NCI-H2029 treated with DMSO at 0.1 percent for 48 hours (cell line): ENCODE measurements at regions not wholly inside any gene's neighbourhood (a gene's known extent, or its start where the extent isn't known, plus 50 kb on each side); places are given as distances from the start of the nearest gene placed in this dataset.

Experiments
- DNase-seq: peaks from one replicate; lab custom pipeline; 2025; lab: John Stamatoyannopoulos, UW

DNA sequence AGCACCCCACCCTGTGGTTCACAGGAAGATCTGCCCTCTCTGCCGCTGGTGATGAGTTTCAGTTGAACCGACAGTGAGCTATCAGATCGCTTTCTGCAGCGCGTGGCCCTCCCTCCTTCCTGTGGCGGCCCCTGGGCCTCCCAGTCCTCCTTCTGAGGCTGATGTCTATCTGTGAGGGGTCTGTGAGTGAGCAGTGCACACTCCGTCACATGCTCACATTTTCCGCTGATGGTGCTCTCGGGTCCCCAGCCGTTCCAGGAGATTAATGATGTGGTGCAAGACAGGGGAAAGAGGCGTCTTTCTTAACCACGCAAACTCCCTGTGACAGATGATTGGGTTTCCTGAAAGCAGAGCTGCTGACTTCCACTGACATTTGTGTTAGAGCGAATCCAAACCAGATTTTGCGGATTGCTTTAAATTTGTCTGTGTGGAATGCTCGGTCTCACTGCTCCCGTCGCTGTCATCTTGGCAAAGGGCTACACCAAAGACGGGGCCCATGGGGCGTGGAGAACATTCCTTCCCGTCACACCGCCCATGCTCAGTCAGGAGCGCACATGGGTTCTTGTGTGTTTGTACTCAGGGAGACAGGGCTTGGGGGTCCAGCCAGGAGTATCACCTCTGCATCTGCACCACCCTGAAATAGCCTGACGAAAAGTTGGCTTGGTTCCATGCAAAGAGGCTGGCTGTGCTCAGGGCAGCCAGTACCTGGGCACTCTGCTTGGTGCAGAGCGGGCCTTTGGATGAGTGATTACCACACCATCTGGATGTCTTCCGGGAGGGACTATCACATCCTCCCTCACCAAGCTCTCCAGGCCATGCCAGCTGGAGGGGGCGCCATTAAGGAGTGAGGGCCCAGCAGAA, 154.7 kb upstream of the HS6ST1 start:
- no peak for DNase-seq

DNA sequence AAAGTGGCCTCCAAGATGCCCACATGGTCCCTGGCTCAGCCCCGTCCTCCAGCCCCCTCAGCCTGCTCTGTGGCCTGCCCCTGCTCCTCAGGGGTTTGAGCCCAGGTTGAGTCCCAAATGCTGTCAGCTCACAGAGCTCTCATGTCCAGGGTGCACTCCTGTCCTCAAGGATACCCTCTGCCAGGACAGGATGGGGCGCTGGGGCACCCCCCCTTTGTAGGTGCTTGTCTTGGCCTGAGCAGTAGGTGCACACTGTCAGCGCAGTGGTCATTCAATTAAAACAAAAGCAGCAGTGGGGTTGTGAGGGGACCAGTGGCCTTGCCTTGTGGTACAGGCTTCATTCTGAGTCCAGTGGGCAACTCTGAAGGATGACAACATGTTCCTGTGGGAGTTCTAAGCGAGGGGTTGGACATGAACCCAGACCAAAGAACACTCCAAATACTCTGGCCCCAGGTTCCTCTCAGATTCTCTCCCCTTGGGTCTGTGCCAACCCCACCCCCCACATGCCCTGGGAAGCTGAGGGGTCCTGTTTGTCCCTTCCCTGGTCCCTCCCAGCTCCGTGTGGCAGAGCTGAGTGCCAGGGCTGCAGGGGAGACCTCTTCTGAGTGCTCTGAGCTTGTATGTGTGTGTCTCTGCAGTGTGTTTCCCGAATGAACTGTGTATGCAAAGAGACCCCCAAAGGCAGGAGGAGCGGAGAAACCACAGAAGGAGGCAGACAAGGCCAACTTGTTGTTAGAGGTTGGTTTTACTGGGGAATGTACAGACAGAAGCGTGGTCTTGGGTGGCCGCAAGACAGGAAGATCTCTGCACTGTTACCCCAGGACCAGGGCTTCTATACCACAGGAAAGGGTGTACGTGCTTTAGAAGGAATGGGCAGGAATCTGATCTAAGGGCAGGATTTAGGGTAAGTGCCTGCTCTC, 155.6 kb upstream of the HS6ST1 start:
- no peak for DNase-seq

DNA sequence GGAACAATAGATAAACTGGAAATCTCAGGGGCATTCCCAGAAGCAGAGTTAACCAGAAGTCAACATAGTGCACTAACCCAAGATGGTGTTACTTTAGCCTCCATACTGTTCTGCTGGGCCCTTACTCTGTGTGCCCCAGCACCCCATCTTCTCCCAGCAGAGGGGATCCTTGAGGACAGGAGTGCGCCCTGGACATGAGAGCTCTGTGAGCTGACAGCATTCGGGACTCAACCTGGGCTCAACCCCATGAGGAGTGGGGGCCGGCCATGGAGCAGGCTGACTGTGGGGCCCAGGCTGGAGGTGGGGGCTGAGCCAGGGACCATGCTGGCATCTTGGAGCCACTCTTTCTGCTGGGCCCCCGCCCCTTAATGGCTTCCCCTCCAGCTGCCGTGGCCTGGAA, 156.3 kb upstream of the HS6ST1 start:
- no peak for DNase-seq

DNA sequence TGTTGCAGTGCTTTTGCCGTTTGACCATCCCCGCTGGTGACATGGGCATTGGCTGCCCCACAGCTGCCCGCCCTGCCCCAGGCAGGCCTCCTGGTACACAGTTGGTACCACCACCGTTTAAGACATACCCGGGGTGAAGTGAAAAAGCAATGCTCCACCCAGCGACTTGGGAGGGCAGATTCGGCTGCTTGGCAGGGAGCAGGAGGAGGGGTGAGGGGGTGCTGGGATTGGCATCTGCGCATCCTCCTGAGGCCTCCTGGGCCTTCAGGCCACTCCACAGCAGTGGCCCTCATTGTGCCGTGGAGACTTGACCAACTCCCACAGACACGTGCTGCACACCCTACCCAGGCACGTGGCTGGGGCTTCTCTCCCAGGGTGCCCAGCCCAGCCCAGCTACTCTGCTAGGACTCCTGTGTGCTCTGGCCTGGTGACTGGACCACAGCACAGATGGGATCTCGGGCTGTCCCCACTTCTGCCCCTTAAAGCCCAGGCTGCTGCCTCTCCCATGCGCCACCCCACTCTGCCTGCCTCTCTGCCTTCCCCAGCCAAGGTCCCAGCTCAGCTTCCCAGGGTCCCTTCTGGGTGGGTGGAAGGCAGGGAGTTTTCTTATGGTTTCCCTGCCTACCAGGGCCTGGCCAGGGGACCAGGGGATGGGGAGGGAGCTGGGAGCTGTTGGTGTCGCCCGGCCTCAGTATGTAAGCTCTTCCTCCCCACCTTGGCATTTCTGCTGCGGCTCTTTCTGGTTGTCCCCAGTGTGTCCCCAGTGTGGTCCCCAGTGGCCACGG, 157.0 kb upstream of the HS6ST1 start:
- no peak for DNase-seq

DNA sequence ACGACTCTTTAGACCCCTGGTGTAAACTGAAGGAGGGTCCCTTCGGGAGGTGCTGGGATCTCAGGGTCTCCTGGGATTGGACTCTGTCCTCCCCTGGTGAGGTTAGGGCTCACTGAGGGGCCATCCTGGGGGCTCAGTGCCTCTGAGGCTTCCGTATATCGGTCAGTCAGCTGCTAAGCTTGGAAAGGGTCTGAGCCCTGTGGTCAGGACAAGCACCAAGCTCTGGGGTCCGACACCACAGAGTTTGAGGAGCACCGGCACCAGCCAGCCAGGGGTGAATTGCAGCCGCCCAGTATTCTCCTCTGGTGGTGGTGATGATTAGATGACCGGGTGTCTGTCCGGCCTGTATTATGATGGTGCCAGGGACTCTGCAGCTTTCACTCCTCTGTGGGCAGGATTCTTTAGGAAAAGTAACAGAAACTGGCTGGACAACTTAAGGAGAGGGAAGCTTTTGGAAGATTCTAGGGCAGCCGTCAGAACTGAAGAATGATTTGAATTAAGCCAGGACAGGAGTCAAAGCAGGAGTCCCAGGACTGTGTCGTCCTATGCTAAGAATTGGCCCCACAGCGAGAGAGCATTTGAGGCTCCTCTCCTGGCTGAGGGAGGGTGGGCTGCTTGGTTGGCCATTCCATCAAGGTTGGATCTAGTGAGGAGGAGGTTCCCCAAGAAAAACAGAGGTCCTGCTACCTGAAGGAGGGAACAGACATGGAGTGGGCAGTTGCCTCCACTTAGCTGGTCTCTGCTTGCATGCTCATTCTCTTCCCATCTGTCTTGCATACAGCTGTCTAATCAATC, 158.6 kb upstream of the HS6ST1 start:
- DNase-seq = no peak

DNA sequence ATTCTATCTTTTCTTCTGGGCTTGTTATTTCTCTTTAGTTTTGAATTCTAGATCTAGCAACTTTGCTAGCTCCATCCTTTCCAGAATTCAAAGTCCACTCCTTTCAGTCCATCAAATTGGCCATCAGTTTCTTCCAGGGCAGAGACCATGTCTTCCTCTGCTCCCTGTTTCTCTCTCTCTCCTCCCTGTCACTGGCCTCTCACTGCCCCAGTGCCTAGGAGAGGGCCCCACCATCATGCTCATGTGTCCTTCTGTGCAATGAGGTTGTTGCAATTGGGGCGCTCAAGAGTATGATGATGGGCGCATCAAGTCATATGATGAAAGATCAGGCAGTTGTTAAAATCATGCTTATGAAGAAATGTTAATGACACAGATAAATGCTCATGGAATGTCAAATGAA, 159.2 kb upstream of the HS6ST1 start:
- DNase-seq = no peak

DNA sequence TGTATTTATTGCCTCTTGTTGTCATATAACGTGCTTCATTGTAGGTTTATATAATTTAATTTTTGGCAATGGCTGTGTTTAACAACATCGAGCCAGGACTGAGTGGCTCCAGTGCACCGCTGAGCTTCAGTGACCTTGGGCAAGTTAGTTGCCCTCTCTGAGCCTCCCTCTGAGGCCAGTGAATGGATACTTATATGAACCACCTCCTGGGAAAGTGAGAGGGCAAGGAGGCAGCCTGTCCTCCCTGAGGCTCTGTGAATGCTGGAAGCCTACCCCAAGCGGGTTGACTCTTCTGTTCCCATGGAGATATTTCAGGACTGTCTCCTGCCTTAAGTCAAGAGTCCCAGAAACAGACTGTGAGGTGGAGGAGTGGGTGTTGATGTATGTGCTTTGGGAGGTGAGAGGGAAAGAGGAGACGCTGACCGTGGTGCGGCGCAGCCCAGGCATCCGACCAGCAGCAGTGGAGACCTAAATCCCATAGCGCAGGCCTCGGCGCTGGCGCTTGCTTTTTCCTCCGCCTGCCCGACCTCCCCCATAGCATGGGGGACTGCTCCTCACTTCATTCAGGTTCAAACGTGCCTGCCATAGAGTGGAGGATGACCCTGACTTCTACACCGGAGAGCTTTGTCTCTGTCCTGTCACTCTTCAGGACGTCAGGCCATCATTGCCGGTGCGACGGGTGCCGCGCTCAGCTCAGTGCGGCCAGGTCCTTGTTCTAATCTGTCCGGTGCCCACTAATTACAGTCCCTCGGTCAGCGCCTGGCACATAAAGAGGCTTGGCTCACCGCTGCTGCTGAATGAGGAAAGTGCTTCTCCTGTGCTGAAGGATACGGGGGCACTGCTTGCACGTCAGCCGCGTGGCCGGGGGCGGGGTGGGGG, 167.3 kb upstream of the HS6ST1 start:
- no peak for DNase-seq

DNA sequence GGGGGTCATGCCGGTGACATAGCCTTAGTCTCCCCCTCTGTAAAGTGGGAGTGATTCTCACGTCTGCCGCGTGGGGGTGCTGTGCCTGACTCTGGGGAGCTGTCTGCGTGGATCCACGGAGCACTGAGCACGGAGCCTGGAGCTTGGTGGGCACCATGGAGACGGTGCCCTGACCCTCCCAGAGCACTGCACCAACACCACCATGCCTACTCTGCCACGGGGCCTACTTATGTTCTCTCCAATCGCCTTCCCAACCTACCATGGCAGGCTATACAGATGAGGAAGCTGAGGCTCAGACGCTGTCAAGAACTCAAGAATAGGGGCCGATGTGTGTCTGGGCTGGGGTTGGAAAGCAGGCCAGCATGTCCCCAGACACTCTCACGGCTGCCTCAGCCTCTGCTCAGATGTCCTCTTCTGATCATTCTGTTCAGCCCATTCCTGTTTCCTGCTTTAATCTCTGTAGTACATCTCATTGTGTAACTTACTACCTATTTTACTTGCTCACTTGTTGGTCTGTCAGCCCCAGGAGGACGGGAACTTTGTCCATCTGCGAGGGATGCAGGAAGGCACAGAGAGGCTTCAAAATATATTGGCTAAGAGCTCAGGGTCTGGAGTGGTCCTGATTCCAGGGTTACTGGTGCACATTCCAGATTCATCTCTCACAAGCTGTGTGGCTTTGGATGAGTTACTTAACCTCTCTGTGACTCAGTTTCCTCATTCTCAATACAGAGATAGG, 168.1 kb upstream of the HS6ST1 start:
- no peak for DNase-seq

DNA sequence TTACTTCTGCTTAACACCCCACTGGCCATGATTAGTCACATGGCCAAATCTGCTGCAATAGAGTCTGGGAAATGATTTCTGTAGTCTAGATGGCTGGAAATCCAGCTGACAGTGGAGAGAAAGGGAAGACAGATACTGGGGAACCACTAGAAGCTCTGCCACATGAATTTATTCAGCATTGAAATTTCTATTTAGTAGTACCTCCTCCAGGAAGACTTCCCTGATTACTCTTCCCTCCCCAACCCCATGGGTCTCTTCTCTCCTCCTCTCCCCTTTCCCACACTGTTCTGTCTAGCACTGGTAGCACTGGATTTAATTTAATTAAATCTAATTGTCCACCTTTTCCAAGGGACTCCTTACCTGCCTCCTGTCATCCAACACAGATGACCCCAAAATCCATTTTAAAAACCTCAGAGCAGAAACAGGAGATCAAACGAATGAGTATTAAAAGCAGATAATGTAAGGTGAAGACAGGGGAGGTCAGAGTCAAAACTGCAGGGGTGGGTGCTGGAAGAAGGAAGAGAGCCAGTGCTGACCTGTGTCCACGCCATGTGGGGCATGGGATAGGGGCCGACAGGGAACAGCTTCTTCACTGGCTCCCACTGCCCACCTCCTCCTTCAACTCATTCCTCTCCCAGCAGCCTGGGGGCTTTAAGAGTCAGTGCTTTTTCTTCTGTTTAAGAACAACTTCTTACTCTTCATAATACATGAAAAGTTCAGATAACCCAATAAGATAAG, 169.2 kb upstream of the HS6ST1 start:
- DNase-seq = no peak

DNA sequence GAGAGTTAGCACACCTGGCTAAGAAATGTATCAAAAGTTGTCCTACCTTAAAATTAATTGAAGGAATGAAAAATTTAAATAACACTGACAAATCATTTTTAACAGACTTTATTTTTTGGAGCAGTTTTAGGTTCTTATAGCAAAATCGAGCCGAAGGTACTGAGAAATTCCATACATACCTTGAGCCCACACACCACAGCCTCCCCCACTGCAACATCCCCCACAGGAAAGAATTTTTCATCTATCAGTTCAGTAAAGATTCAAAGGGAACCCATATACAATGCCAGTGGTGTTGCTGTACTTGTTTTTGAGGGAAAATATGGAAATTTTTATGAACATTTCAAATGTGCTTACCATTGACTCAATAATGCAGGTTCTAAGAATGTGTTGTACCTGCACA, 169.8 kb upstream of the HS6ST1 start:
- DNase-seq = no peak

DNA sequence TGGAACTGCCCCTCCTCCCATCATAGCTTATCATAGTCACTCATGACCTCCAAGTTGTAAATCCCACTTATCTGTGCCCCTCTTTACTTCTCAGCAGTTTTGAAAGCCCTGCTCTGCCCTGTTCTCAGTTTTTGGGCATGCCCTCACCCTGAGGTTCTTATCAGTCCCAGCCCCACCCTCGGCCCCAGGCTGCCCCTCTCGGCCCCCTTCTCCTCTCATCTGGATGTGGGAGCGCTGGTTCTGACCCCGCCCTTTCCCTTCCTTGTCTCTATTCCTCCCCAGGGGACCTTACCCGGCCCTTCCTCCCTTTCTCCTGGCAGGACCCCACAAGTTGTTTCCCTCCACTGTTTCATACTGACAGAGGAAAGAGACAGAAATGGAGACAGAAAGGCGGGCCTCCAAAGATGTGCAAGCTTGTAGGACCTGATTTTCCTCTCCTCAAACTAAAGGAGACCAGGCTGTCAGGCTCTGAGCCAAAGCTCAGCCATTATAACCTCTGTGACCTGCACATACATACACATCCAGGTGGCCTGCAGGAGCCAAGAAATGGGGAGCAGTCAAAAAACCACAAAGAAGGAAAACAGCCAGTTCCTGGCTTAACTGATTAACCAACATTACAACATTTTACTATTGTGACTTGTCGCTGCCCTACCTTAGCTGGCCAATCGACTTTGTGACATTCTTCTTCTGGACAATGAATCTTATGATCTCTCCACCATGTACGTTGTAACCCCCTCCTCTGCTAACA, 171.0 kb upstream of the HS6ST1 start:
- no peak for DNase-seq

DNA sequence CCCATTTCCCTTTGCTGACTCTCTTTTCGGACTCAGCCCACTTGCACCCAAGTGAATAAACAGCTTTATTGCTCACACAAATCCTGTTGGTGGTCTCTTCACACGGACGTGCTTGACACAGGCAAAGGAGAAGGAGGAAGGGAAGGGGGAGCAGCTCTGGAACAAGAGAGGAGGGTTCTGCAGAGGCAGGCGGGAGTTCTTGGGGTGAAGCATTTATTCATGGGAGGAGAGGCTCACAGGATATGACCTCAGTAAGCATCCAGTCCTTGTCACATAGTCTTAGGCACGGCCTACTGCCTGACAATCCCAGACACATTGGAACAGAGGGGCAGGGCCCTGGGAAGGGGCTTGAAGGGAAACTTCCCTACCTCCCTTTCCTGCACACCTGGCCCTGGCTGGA, 171.7 kb upstream of the HS6ST1 start:
- no peak for DNase-seq

DNA sequence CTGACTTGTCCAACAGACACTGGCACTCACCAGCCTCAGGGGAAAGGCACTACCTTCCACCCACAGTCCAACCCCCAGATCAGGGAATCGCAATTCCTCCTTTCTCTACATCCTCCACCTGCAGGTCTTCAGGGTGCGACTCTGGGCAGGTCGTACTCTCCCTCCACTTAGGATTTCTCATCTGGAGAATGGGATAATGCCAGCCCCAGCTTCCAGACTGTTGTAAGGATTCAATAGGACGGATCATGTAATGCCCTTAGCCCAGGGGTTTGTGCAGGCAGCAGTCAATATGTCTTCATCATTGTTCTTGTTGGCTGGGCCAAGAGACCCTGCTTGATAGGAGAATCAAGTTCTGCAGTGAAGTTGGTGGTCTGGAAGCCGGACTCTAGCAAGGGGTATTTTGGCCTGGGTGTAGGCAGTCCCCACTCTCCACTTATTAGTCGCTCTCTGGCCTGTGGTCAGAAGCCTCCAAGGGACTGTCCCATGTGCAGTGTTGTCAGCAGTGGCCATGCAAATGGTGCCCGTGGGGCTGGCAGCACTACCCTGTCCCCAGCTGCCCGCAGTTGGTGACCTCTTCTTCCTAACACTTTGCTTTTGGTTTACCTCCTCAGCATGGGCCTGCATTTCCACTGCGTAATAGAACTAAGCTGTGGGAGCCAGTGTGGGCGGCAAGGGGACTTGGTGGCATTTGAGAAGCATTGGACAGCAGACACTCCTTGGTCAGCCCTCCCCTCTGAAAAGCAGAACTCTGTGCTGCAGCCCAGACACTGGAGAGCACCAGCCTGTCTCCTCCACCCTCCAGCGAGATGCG, 172.4 kb upstream of the HS6ST1 start:
- DNase-seq = no peak

DNA sequence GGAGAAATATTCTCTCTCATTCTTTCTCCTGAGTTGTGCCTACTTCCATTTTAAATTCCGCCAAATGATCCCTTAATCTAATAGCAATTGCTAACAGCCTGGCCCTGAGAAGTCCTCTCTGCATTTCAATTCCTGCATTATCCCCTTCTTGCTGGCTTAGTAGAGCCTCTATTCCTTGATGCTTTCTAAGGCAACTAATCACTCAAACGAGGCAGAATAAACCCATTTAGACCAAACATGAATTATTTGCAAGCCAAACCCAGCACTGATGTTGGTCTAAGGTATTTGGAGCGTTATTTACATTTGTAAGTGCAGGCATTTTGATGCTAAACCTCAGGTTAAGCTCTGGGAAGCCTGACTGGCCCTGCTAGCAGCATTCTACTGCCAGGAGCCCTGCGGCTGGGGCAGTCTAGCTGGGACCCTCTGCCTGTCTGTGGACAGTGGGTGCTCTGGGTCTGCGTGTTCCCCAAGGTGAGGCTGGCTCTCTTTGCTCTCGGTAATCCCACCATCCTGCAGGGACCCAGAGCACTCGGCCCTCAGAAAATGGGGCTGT, 173.1 kb upstream of the HS6ST1 start:
- no peak for DNase-seq

DNA sequence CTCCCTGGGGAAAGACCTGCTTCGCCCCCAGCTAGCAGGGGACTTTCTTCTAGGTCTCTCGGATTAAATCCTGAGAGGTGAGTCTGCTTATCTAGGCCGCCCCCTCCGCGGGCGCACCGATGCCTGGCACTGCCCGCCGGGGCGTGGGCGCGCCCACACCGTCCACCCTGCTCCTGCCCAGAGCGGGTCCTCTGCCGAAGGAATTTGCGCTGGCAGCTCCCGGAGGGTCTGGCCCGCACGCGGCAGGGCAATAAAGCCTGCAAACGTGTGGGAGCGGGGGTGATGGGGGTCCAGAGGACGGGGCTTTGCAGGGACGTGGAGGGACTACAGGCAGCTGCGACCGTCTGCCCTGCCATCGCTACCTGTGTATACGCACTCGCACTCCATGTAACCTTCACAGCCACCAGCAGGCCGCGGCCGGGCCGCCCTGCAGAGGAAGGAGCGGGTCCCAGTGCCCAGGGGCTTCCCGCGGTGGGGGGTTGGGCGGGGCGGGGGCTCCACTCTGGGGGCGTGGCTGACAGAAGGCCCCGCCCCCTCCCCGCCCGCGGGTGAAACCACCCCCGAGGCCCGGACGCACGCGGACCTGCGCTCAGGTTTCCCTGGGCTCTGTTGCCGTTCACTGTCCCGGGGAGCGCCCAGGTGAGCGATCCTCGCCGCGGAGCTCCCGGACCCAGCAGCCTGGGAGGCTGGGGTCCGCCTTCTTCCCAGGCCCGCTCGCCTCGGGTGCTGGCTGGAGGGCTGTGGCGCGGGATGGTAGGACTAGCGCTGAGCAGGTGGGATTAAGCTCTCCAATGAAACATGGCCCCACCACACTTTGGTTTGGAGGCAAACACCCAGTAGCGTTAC, 174.5 kb upstream of the HS6ST1 start:
- no peak for DNase-seq

DNA sequence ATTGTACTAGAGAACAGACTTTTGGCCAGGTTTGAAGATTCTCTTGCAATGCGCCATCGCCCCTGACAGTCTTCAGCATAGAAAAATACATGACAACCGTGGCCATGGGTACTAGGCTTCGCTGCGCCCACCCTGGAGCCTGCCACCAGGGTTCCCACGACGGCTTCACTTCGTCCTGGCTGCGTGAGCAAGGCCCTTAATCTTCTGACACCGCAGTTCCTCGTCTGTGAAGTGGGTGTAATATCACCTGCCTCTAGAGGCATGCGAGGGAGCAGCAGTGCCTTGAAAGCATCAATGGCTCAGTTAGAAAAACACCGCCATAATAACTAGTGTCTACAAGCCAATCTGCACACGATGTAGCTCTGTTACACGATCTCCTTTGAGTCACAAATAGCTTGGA, 175.2 kb upstream of the HS6ST1 start:
- no peak for DNase-seq
